ENCODE measurements at regions not wholly inside any gene's neighbourhood (a gene's known extent, or its start where the extent isn't known, plus 50 kb on each side); places are given as distances from the start of the nearest gene placed in this dataset.
"Not testable (repeated sequence)": the region's sequence is repeated elsewhere in the genome, so short reads cannot be mapped to it uniquely, and the experiment has no call there.

DNA sequence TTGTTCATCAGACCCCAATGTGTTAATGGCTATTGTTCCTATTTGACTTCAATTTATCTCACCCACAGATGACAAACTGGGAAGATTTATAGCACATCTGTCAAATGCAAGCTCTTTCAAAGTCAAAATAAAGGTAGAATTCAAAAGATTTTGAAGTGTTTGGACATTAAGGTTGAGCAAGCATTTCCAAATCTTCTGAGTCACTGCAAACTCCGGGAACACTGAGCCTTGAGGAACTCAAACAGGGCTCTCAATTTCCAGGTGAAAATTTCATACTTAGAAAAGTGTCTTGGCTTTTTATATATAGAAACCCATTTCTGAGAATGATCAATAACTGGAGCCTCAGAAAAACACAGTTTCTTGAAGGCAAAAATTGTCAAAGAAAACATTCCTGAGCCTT, 199.5 kb upstream of the IGFBP7 start:
- H3K27me3 ChIP-seq (replicated peaks; ENCODE audit: control insufficient read depth, insufficient read depth, low read length), result no peaks in the 10 kb centered on the region
- no peak overlapping the region for H3K4me3 ChIP-seq (replicated peaks; ENCODE audit: low read depth, low read length)
- no peaks in the 10 kb centered on the region for H3K36me3 ChIP-seq (ENCODE audit: control insufficient read depth, insufficient read depth, low read length)
- DNase-seq (ENCODE audit: extremely low read depth, insufficient read length), result no peak
- TF ChIP-seq CTCF (IDR thresholded peaks at IDR 0.05; ENCODE audit: insufficient read depth, low read length, poor library complexity, severe bottlenecking), result no peak

GRCh38 chr4:57308301-57308700, 198.1 kb upstream of the IGFBP7 start:
- DNase-seq (ENCODE audit: extremely low read depth, insufficient read length), result no peak
- Histone ChIP-seq H3K27me3 (replicated peaks; ENCODE audit: control insufficient read depth, insufficient read depth, low read length) (no peaks in the 10 kb centered on the region), H3K4me3 (replicated peaks; ENCODE audit: low read depth, low read length) (no peak overlapping the region), H3K36me3 (ENCODE audit: control insufficient read depth, insufficient read depth, low read length) (no peaks in the 10 kb centered on the region)
- no peak for TF ChIP-seq CTCF (IDR thresholded peaks at IDR 0.05; ENCODE audit: insufficient read depth, low read length, poor library complexity, severe bottlenecking)

- no peak for DNase-seq (ENCODE audit: extremely low read depth, insufficient read length)
- Histone ChIP-seq H3K36me3 (ENCODE audit: control insufficient read depth, insufficient read depth, low read length) (no peaks in the 10 kb centered on the region), H3K4me3 (replicated peaks; ENCODE audit: low read depth, low read length) (no peak overlapping the region), H3K27me3 (replicated peaks; ENCODE audit: control insufficient read depth, insufficient read depth, low read length) (no peaks in the 10 kb centered on the region)
- no peak for TF ChIP-seq CTCF (IDR thresholded peaks at IDR 0.05; ENCODE audit: insufficient read depth, low read length, poor library complexity, severe bottlenecking)
Observed at GRCh38 chr4:57305836-57306235, 195.7 kb upstream of the IGFBP7 start.

DNA sequence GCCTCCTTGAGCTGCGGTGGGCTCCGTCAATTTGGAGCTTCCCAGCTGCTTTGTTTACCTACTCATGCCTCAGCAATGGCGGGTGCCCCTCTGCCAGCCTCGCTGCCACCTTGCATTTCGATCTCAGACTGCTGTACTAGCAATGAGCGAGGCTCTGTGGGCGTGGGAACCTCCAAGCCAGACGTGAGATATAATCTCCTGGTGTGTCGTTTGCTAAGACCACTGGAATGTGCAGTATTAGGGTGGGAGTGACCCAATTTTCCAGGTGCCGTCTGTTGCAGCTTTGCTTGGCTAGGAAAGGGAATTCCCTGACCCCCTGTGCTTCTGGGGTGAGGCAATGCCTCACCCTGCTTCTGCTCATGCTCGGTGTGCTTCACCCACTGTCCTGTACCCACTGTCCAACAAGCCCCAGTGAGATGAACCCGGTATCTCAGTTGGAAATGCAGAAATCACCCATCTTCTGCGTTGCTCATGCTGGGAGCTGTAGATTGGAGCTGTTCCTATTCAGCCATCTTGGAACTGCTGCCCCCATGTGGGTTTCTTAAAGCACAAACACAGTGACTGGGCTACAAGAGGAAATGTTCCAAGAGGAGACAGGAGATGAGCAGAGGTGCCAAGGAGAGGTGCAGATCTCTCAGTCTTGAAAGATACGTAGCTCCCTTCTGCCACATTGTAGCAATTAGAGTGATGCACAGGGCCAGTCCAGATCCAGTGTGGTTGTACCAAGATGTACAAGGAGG, 193.0 kb upstream of the IGFBP7 start:
- no peak for DNase-seq (ENCODE audit: extremely low read depth, insufficient read length)
- Histone ChIP-seq H3K36me3 (ENCODE audit: control insufficient read depth, insufficient read depth, low read length) (no peaks in the 10 kb centered on the region), H3K4me3 (replicated peaks; ENCODE audit: low read depth, low read length) (no peak overlapping the region), H3K27me3 (replicated peaks; ENCODE audit: control insufficient read depth, insufficient read depth, low read length) (no peaks in the 10 kb centered on the region)
- TF ChIP-seq CTCF (IDR thresholded peaks at IDR 0.05; ENCODE audit: insufficient read depth, low read length, poor library complexity, severe bottlenecking), result no peak

GRCh38 chr4:57300300-57300699, 190.1 kb upstream of the IGFBP7 start:
- H3K27me3 ChIP-seq (replicated peaks; ENCODE audit: control insufficient read depth, insufficient read depth, low read length); H3K4me3 ChIP-seq (replicated peaks; ENCODE audit: low read depth, low read length); DNase-seq (ENCODE audit: extremely low read depth, insufficient read length); H3K36me3 ChIP-seq (ENCODE audit: control insufficient read depth, insufficient read depth, low read length): not testable (repeated sequence)

- Histone ChIP-seq H3K36me3 (ENCODE audit: control insufficient read depth, insufficient read depth, low read length) (no peaks in the 10 kb centered on the region), H3K4me3 (replicated peaks; ENCODE audit: low read depth, low read length) (no peak overlapping the region), H3K27me3 (replicated peaks; ENCODE audit: control insufficient read depth, insufficient read depth, low read length) (no peaks in the 10 kb centered on the region)
- no peak for TF ChIP-seq CTCF (IDR thresholded peaks at IDR 0.05; ENCODE audit: insufficient read depth, low read length, poor library complexity, severe bottlenecking)
- DNase-seq (ENCODE audit: extremely low read depth, insufficient read length), result no peak
Observed at GRCh38 chr4:57291911-57292310, 181.7 kb upstream of the IGFBP7 start.

Measured in GM06990 (cell line).